Keratinocyte (primary cell): ENCODE measurements at regions not wholly inside any gene's neighbourhood (a gene's known extent, or its start where the extent isn't known, plus 50 kb on each side); places are given as distances from the start of the nearest gene placed in this dataset.

Experiments used
- DNase-seq: peaks from one replicate; pipeline ENCODE4 v3.0.0-alpha.2; 2011; ENCODE audit warnings: low read depth, missing footprints, low spot score
- FAIRE-seq: peaks from 2 replicates; lab custom pipeline; 2011; peaks lifted over from hg19 to GRCh38; lab: Jason Lieb, UNC
- H2AFZ ChIP-seq: 2 replicates; pipeline ENCODE4 v1.6.0; 2012; ENCODE audit warnings: low read length, control low read depth, inconsistent platforms; ENCODE audit not compliant: control insufficient read depth
- H3K27ac ChIP-seq: 2 replicates; pipeline ENCODE4 v1.5.1; 2011; ENCODE audit warnings: low read length; ENCODE audit not compliant: control insufficient read depth, insufficient read depth
- H3K27me3 ChIP-seq: 3 replicates; pipeline ENCODE4 v1.6.0; 2011; ENCODE audit warnings: low read length; ENCODE audit not compliant: control insufficient read depth, insufficient read depth; ENCODE audit errors: extremely low read depth
- H3K36me3 ChIP-seq, 2 experiments: 2 replicates in 1 of 2; 3 replicates in 1 of 2; pipeline ENCODE4 v1.5.1; 2011; ENCODE audit warnings: low read length in 2 of 2, mild to moderate bottlenecking in 1 of 2; ENCODE audit not compliant: control insufficient read depth in 2 of 2, insufficient read depth in 2 of 2; ENCODE audit errors: extremely low read depth in 1 of 2
- H3K4me1 ChIP-seq: 3 replicates; pipeline ENCODE4 v1.5.1; 2011; ENCODE audit warnings: low read length; ENCODE audit not compliant: control insufficient read depth, insufficient read depth; ENCODE audit errors: extremely low read depth
- H3K4me2 ChIP-seq: 3 replicates; pipeline ENCODE4 v1.6.0; 2011; ENCODE audit warnings: low read depth, low read length; ENCODE audit not compliant: control insufficient read depth, insufficient read depth; ENCODE audit errors: extremely low read depth
- H3K4me3 ChIP-seq, 3 experiments: fragments of 200-600 bp in 1 of 3; sonication (generic) in 1 of 3; 2 replicates in 2 of 3; 3 replicates in 1 of 3; pipeline ENCODE4 v1.5.1; 2011 to 2016; ENCODE audit warnings: low read length in 3 of 3, mild to moderate bottlenecking in 3 of 3, control low read depth in 2 of 3, inconsistent platforms in 1 of 3, low read depth in 1 of 3, mixed read lengths in 1 of 3, mixed run types in 1 of 3, moderate library complexity in 1 of 3; ENCODE audit not compliant: control insufficient read depth in 2 of 3, insufficient read depth in 2 of 3; ENCODE audit errors: extremely low read depth in 1 of 3
- H3K79me2 ChIP-seq: 2 replicates; pipeline ENCODE4 v1.6.0; 2012; ENCODE audit warnings: low read length; ENCODE audit not compliant: control insufficient read depth, insufficient read depth
- H3K9ac ChIP-seq: 3 replicates; pipeline ENCODE4 v1.6.0; 2011; ENCODE audit warnings: low read length; ENCODE audit not compliant: control insufficient read depth, insufficient read depth; ENCODE audit errors: extremely low read depth
- H3K9me1 ChIP-seq: 3 replicates; pipeline ENCODE4 v1.6.0; 2011; ENCODE audit warnings: low read length; ENCODE audit not compliant: control insufficient read depth, insufficient read depth; ENCODE audit errors: extremely low read depth
- H3K9me3 ChIP-seq: 2 replicates; pipeline ENCODE4 v1.5.1; 2012; ENCODE audit warnings: low read depth, low read length; ENCODE audit not compliant: control insufficient read depth
- H4K20me1 ChIP-seq: 3 replicates; pipeline ENCODE4 v1.6.0; 2011; ENCODE audit warnings: low read length; ENCODE audit not compliant: control insufficient read depth, insufficient read depth; ENCODE audit errors: extremely low read depth
- EZH2 ChIP-seq: IDR thresholded peaks from one replicate; pipeline ENCODE4 v1.6.1; 2012; ENCODE audit warnings: inconsistent platforms, mild to moderate bottlenecking, low read length, moderate library complexity
- dilution Hi-C: fragments of 300-500 bp; cut with MboI; formaldehyde crosslinking; loops from one replicate; pipeline ENCODE4 v1.7.0; 2020; ENCODE audit warnings: low sequenced_read_pairs; ENCODE audit not compliant: extremely low pct_ligation_motif_present
- TF ChIP-seq, protein P1 (sequence below), 3 experiments: IDR thresholded peaks in 1 of 3; conservative IDR thresholded peaks in 1 of 3; optimal IDR thresholded peaks in 1 of 3; 2 replicates in 2 of 3; 3 replicates in 1 of 3; pipeline versions ENCODE3 to v1.5.1; 2011; ENCODE audit warnings: low read length in 3 of 3, mild to moderate bottlenecking in 3 of 3, moderate library complexity in 2 of 3, control low read depth in 1 of 3, inconsistent platforms in 1 of 3; ENCODE audit not compliant: insufficient read depth in 2 of 3; ENCODE audit errors: extremely low read depth in 1 of 3

DNA sequence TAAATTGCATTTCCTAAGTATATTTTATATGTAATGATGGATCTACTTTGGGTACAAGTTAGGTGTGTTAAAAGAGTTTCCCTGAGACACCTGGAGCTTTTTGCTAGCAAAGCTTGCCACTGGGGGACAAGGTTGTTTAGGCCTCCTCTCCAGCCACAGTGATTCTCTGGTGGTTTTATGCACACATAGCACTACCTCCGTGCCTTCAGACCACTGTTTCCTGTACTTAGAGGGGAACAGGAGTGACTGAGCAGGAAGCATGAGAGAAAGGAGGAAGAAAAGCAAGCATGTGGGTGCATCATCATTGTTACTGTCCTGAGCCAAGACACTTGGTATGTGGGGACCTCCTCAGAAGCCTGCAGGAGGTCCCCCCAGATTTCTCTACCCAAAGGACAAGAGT, 272.1 kb downstream of the RASEF start:
- DNase-seq, result no peak
- Histone ChIP-seq H2AFZ (no peak overlapping the region), H3K4me2 (no peak overlapping the region), H3K79me2 (no peaks in the 10 kb centered on the region), H3K4me1 (no peaks in the 10 kb centered on the region), H4K20me1 (no peaks in the 10 kb centered on the region), H3K9me3 (no peaks in the 10 kb centered on the region), H3K9me1 (no peaks in the 10 kb centered on the region), H3K36me3 (no peaks in the 10 kb centered on the region), H3K27ac (no peak overlapping the region), H3K4me3 (no peak overlapping the region), H3K27me3 (no peaks in the 10 kb centered on the region), H3K9ac (no peak overlapping the region)
- no peak for FAIRE-seq
- dilution Hi-C loops, result no loop called here
- TF ChIP-seq, protein P1, sequence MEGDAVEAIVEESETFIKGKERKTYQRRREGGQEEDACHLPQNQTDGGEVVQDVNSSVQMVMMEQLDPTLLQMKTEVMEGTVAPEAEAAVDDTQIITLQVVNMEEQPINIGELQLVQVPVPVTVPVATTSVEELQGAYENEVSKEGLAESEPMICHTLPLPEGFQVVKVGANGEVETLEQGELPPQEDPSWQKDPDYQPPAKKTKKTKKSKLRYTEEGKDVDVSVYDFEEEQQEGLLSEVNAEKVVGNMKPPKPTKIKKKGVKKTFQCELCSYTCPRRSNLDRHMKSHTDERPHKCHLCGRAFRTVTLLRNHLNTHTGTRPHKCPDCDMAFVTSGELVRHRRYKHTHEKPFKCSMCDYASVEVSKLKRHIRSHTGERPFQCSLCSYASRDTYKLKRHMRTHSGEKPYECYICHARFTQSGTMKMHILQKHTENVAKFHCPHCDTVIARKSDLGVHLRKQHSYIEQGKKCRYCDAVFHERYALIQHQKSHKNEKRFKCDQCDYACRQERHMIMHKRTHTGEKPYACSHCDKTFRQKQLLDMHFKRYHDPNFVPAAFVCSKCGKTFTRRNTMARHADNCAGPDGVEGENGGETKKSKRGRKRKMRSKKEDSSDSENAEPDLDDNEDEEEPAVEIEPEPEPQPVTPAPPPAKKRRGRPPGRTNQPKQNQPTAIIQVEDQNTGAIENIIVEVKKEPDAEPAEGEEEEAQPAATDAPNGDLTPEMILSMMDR (optimal IDR thresholded peaks at IDR 0.05 in 1 of 3, IDR thresholded peaks at IDR 0.05 in 1 of 3, conservative IDR thresholded peaks at IDR 0.05 in 1 of 3; ENCODE audit: extremely low read depth in 1 of 3, insufficient read depth in 2 of 3, low read length in 3 of 3), result no peak
- no peak for TF ChIP-seq EZH2

DNA sequence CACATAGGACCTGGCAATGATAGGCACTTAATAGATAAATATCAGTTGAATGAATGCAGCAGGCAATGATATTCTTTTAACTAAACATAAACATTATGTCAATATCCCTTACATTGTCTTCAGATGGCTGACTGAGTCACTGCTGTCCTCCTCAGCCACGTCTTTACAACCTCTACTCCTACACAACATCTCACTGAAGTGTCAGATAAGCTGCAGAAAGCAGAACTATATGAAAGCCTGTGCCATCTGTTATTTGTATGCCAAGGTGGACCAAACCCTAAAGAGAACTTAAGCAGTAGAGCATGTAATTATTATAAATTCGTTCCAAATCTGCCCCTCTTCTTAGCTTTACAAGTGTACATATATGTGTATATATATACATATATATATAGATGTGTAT, 271.2 kb downstream of the RASEF start:
- Histone ChIP-seq H3K9ac (no peak overlapping the region), H3K4me3 (no peak overlapping the region), H3K9me1 (no peaks in the 10 kb centered on the region), H3K9me3 (no peaks in the 10 kb centered on the region), H3K27ac (no peak overlapping the region), H3K79me2 (no peaks in the 10 kb centered on the region), H2AFZ (no peak overlapping the region), H3K4me1 (no peaks in the 10 kb centered on the region), H4K20me1 (no peaks in the 10 kb centered on the region), H3K4me2 (no peak overlapping the region), H3K27me3 (no peaks in the 10 kb centered on the region), H3K36me3 (no peaks in the 10 kb centered on the region)
- TF ChIP-seq, protein P1 (optimal IDR thresholded peaks at IDR 0.05 in 1 of 3, IDR thresholded peaks at IDR 0.05 in 1 of 3, conservative IDR thresholded peaks at IDR 0.05 in 1 of 3; ENCODE audit: extremely low read depth in 1 of 3, insufficient read depth in 2 of 3, low read length in 3 of 3), result no peak
- TF ChIP-seq EZH2, result no peak
- dilution Hi-C loops, result no loop called here
- no peak for DNase-seq
- FAIRE-seq, result no peak
